GM12878 (cell line): ENCODE measurements at regions not wholly inside any gene's neighbourhood (a gene's known extent, or its start where the extent isn't known, plus 50 kb on each side); places are given as distances from the start of the nearest gene placed in this dataset.

Experiments used
- ATAC-seq: fragments of 200-7000 bp; cut with Tn5 transposase; 3 replicates; pipeline ENCODE4 v1.9.1; 2020; ENCODE audit warnings: mild to moderate bottlenecking, moderate library complexity
- BruUV-seq: library from RNA; stranded (reverse); fragments of 400-500 nt; replicated peaks from 2 replicates; lab custom pipeline; 2021; lab: Mats Ljungman, UMichigan
- CTCF ChIA-PET: fragments of 300-600 bp; sonication (Branson Sonifier 250); formaldehyde crosslinking; extraction: SDS; loops from one replicate; lab custom pipeline; 2021; ENCODE audit warnings: inconsistent platforms; lab: Yijun Ruan, JAX
- POLR2A ChIA-PET: fragments of 350-600 bp; formaldehyde crosslinking; extraction: SDS; loops from one replicate; lab custom pipeline; 2021; ENCODE audit warnings: inconsistent platforms; lab: Charles Lee
- RAD21 ChIA-PET: fragments of 300-600 bp; sonication (Branson Sonifier 250); formaldehyde crosslinking; loops from one replicate; lab custom pipeline; 2023; ENCODE audit warnings: antibody characterized with exemption; ENCODE audit not compliant: unreplicated experiment; lab: Charles Lee
- SMC1A ChIA-PET: fragments of 300-600 bp; sonication (Branson Sonifier 250); formaldehyde crosslinking; loops from one replicate; lab custom pipeline; 2023; ENCODE audit not compliant: unreplicated experiment, uncharacterized antibody; lab: Charles Lee
- DNase-seq: peaks from one replicate; pipeline ENCODE4 v3.0.0-alpha.2; 2011; ENCODE audit warnings: low read depth, low spot score
- FAIRE-seq: peaks from 3 replicates; lab custom pipeline; 2011; peaks lifted over from hg19 to GRCh38; lab: Jason Lieb, UNC
- H2AFZ ChIP-seq: 2 replicates; pipeline ENCODE4 v1.6.0; 2011; ENCODE audit warnings: low read depth, low read length, control low read depth; ENCODE audit not compliant: control insufficient read depth
- H3K27ac ChIP-seq: 2 replicates; pipeline ENCODE4 v1.5.1; 2011; ENCODE audit warnings: control low read depth; ENCODE audit not compliant: control insufficient read depth, insufficient read depth
- H3K27me3 ChIP-seq, 2 experiments: replicated peaks in 1 of 2; 2 replicates each; pipeline versions ENCODE4 v1.6.0 to v1.6.1; 2011; ENCODE audit warnings: low read length in 1 of 2; ENCODE audit not compliant: control insufficient read depth in 2 of 2, insufficient read depth in 2 of 2
- H3K36me3 ChIP-seq, 2 experiments: 2 replicates each; pipeline ENCODE4 v1.5.1; 2011; ENCODE audit warnings: low read length in 1 of 2; ENCODE audit not compliant: control insufficient read depth in 2 of 2, insufficient read depth in 2 of 2
- H3K4me1 ChIP-seq: 2 replicates; pipeline ENCODE4 v1.6.1; 2011; ENCODE audit warnings: mild to moderate bottlenecking, low read length, moderate library complexity, mixed read lengths; ENCODE audit not compliant: control insufficient read depth, insufficient read depth
- H3K4me2 ChIP-seq: 2 replicates; pipeline ENCODE4 v1.6.0; 2011; ENCODE audit warnings: control low read depth; ENCODE audit not compliant: control insufficient read depth, insufficient read depth
- H3K4me3 ChIP-seq: fragments of 200-600 bp; sonication (generic); 2 replicates; pipeline ENCODE4 v1.5.1; 2016
- H3K79me2 ChIP-seq: 2 replicates; pipeline ENCODE4 v1.6.0; 2011; ENCODE audit warnings: low read length; ENCODE audit not compliant: control insufficient read depth, insufficient read depth
- H3K9ac ChIP-seq: 2 replicates; pipeline ENCODE4 v1.8.0; 2011; ENCODE audit warnings: low read length, control low read depth, mixed read lengths; ENCODE audit not compliant: control insufficient read depth, insufficient read depth
- H3K9me3 ChIP-seq: replicated peaks from 3 replicates; pipeline ENCODE4 v1.5.1; 2011; ENCODE audit warnings: mild to moderate bottlenecking, low read length; ENCODE audit not compliant: control insufficient read depth, insufficient read depth
- H4K20me1 ChIP-seq: 2 replicates; pipeline ENCODE4 v1.6.0; 2011; ENCODE audit not compliant: control insufficient read depth, insufficient read depth
- EZH2 ChIP-seq: IDR thresholded peaks from 2 replicates; pipeline ENCODE4 v1.6.1; 2012; ENCODE audit warnings: low read depth, mild to moderate bottlenecking, control low read depth, inconsistent platforms, low read length, borderline replicate concordance; ENCODE audit not compliant: control insufficient read depth
- GABPA ChIP-seq: IDR thresholded peaks from 2 replicates; pipeline ENCODE4 v1.6.1; 2014; ENCODE audit warnings: antibody characterized with exemption, low read depth, mild to moderate bottlenecking, inconsistent platforms
- GATAD2B ChIP-seq: fragments of 450-650 bp; conservative IDR thresholded peaks from 2 replicates; pipeline ENCODE4 v1.6.1; 2017; ENCODE audit warnings: low read depth, mild to moderate bottlenecking, moderate library complexity
- KAT2A ChIP-seq: conservative IDR thresholded peaks from 2 replicates; pipeline ENCODE4 v1.6.1; 2011; ENCODE audit warnings: low read depth, low read length; ENCODE audit not compliant: control insufficient read depth
- KLF5 ChIP-seq: fragments of 450-650 bp; IDR thresholded peaks from 2 replicates; pipeline ENCODE4 v1.6.1; 2014; ENCODE audit warnings: mild to moderate bottlenecking; ENCODE audit not compliant: partially characterized antibody
- LARP7 ChIP-seq: fragments of 450-650 bp; IDR thresholded peaks from 2 replicates; pipeline ENCODE4 v1.6.1; 2017; ENCODE audit warnings: mild to moderate bottlenecking
- MXI1 ChIP-seq: fragments of 150-350 bp; IDR thresholded peaks from 2 replicates; pipeline ENCODE4 v1.6.1; 2011; ENCODE audit warnings: low read depth, mild to moderate bottlenecking, inconsistent platforms, low read length, improper control_type of control experiment
- MYC ChIP-seq: IDR thresholded peaks from 2 replicates; pipeline ENCODE4 v1.6.1; 2011; ENCODE audit warnings: mild to moderate bottlenecking, low read length, moderate library complexity, inconsistent platforms; ENCODE audit not compliant: insufficient read depth, insufficient replicate concordance, insufficient read length, severe bottlenecking
- POLR2AphosphoS2 ChIP-seq: IDR thresholded peaks from 2 replicates; pipeline ENCODE4 v1.6.1; 2011; ENCODE audit warnings: low read depth, mild to moderate bottlenecking, low read length, improper control_type of control experiment, moderate library complexity
- POLR2AphosphoS5 ChIP-seq: IDR thresholded peaks from 2 replicates; pipeline ENCODE4 v1.6.1; 2011; ENCODE audit warnings: mild to moderate bottlenecking, low read length, inconsistent platforms
- POU2F2 ChIP-seq: IDR thresholded peaks from 3 replicates; pipeline ENCODE4 v1.6.1; 2011; ENCODE audit warnings: low read depth, mild to moderate bottlenecking, low read length, borderline replicate concordance
- RCOR1 ChIP-seq: conservative IDR thresholded peaks from 2 replicates; pipeline ENCODE4 v1.6.1; 2012; ENCODE audit warnings: low read depth, low read length, improper control_type of control experiment
- RELA ChIP-seq: fragments of 450-650 bp; IDR thresholded peaks from 2 replicates; pipeline ENCODE4 v1.8.0; 2014; ENCODE audit warnings: borderline replicate concordance; ENCODE audit not compliant: partially characterized antibody
- TAF1 ChIP-seq: IDR thresholded peaks from 2 replicates; pipeline ENCODE4 v1.6.1; 2011; ENCODE audit warnings: mild to moderate bottlenecking, low read depth, low read length, borderline replicate concordance
- TARDBP ChIP-seq: IDR thresholded peaks from 2 replicates; pipeline ENCODE4 v1.6.1; 2016; ENCODE audit warnings: borderline replicate concordance
- ZSCAN29 ChIP-seq: fragments of 450-650 bp; IDR thresholded peaks from 2 replicates; pipeline ENCODE4 v1.6.1; 2017; ENCODE audit warnings: mild to moderate bottlenecking, moderate library complexity
- WGBS: methylation state at CpG from one replicate; pipeline ENCODE4 v1.1.6; 2016; ENCODE audit warnings: low lambda C conversion rate; ENCODE audit not compliant: insufficient replicate concordance, insufficient coverage; ENCODE audit errors: missing lambda C conversion rate; 5-methylcytosine and 5-hydroxymethylcytosine counted together
- in situ Hi-C: fragments of 300-500 bp; cut with MboI; formaldehyde crosslinking; loops from 9 replicates; pipeline ENCODE4 v1.14.3; 2018; ENCODE audit warnings: mixed read lengths
- intact Hi-C: fragments of 100-400 bp; cut with micrococcal nuclease; formaldehyde crosslinking; loops from one replicate; pipeline ENCODE4 v1.14.2; 2022; ENCODE audit not compliant: unreplicated experiment
- TF ChIP-seq, protein P1 (sequence below): IDR thresholded peaks from 2 replicates; pipeline ENCODE4 v1.6.1; 2012; ENCODE audit warnings: low read depth, low read length, improper control_type of control experiment
- TF ChIP-seq, protein P2 (sequence below): fragments of 450-650 bp; formaldehyde crosslinking; IDR thresholded peaks from 2 replicates; pipeline ENCODE4 v1.4.0; 2020; ENCODE audit warnings: mild to moderate bottlenecking, moderate library complexity

DNA sequence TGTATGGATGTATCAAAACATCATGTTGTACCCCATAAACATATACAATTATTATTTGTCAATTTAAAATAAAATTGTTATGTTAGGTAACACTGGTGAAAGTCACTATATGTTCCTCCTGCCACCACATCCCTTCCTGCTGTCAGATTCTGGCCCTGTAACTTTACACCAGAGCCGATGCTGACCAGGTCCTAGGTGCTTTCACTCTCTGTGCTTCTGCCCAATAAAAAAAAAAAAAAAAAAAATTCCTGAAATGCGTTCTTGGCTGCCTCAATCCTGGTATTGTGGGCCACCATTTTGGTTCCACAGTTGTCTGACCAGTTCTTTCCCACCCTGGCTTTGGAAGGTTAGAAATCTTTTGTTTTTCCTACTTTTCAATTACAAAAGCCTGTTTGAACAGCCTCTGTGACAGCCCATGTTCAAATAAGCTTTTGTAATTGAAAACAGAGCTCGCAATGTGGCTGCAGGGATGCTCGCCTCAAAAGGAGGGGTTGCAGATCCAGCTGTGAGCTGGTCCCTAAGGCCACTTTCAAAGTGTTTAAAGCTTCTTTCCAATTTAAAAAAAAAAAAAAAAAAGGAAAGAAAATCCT, 831.0 kb upstream of the EEF2KMT start:
- RAD21 ChIA-PET = no interaction called here
- H3K27ac ChIP-seq = no peak overlapping the region
- no peak for ATAC-seq
- H3K27me3 ChIP-seq = no peaks in the 10 kb centered on the region
- H3K4me1 ChIP-seq = no peaks in the 10 kb centered on the region
- BruUV-seq = no TSS peak
- CTCF ChIA-PET = no interaction called here
- DNase-seq = no peak
- no peak overlapping the region for H2AFZ ChIP-seq
- no peak for FAIRE-seq
- H4K20me1 ChIP-seq = no peaks in the 10 kb centered on the region
- no peaks in the 10 kb centered on the region for H3K79me2 ChIP-seq
- no peak overlapping the region for H3K4me3 ChIP-seq
- intact Hi-C loops (no loop called here), in situ Hi-C loops (no loop called here)
- no peaks in the 10 kb centered on the region for H3K9me3 ChIP-seq
- SMC1A ChIA-PET = no interaction called here
- 25% methylated on average over 4 of the region's 4 CpGs for WGBS
- no peak overlapping the region for H3K9ac ChIP-seq
- TF ChIP-seq POU2F2 (no peak), EZH2 (no peak), POLR2AphosphoS2 (no peak), GATAD2B (no peak), RCOR1 (no peak), RELA (no peak), MYC (no peak), ZSCAN29 (no peak), KLF5 (no peak), POLR2AphosphoS5 (no peak), KAT2A (no peak), TAF1 (no peak), TARDBP (no peak), MXI1 (no peak), LARP7 (no peak), GABPA (no peak)
- TF ChIP-seq, protein P1, sequence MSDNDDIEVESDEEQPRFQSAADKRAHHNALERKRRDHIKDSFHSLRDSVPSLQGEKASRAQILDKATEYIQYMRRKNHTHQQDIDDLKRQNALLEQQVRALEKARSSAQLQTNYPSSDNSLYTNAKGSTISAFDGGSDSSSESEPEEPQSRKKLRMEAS = no peak
- TF ChIP-seq, protein P2, sequence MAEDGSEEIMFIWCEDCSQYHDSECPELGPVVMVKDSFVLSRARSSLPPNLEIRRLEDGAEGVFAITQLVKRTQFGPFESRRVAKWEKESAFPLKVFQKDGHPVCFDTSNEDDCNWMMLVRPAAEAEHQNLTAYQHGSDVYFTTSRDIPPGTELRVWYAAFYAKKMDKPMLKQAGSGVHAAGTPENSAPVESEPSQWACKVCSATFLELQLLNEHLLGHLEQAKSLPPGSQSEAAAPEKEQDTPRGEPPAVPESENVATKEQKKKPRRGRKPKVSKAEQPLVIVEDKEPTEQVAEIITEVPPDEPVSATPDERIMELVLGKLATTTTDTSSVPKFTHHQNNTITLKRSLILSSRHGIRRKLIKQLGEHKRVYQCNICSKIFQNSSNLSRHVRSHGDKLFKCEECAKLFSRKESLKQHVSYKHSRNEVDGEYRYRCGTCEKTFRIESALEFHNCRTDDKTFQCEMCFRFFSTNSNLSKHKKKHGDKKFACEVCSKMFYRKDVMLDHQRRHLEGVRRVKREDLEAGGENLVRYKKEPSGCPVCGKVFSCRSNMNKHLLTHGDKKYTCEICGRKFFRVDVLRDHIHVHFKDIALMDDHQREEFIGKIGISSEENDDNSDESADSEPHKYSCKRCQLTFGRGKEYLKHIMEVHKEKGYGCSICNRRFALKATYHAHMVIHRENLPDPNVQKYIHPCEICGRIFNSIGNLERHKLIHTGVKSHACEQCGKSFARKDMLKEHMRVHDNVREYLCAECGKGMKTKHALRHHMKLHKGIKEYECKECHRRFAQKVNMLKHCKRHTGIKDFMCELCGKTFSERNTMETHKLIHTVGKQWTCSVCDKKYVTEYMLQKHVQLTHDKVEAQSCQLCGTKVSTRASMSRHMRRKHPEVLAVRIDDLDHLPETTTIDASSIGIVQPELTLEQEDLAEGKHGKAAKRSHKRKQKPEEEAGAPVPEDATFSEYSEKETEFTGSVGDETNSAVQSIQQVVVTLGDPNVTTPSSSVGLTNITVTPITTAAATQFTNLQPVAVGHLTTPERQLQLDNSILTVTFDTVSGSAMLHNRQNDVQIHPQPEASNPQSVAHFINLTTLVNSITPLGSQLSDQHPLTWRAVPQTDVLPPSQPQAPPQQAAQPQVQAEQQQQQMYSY (CRISPR knock-in tag) = no peak
- TF ChIP-seq, all 136 proteins: peak for 0
- no peaks in the 10 kb centered on the region for H3K36me3 ChIP-seq
- no peak overlapping the region for H3K4me2 ChIP-seq
- POLR2A ChIA-PET = no interaction called here
